Stomach (tissue), 8 donors: ENCODE measurements at regions not wholly inside any gene's neighbourhood (a gene's known extent, or its start where the extent isn't known, plus 50 kb on each side); places are given as distances from the start of the nearest gene placed in this dataset.

Source experiments
- DNase-seq, 2 donors: peaks; one replicate each; pipeline versions ENCODE4 v3.0.0 to v3.0.0-alpha.2; 2013 to 2019
- H3K27ac ChIP-seq, 5 donors: fragments of 200-600 bp in 4 of 5; sonication (generic) in 4 of 5; one replicate each; pipeline ENCODE4 v1.5.1; 2013 to 2019; ENCODE audit warnings: mild to moderate bottlenecking in 1 of 5, moderate library complexity in 1 of 5
- H3K27me3 ChIP-seq, 3 donors: fragments of 200-600 bp; sonication (generic); one replicate each; pipeline ENCODE4 v1.5.1; 2017 to 2019; ENCODE audit warnings: mixed run types in 1 of 3
- H3K36me3 ChIP-seq, 4 donors: fragments of 200-600 bp; sonication (generic); 1 replicate in 3 of 4; 2 replicates in 1 of 4; pipeline ENCODE4 v1.5.1; 2016 to 2019
- H3K4me1 ChIP-seq, 4 donors: fragments of 200-600 bp; sonication (generic); one replicate each; pipeline ENCODE4 v1.5.1; 2016 to 2019
- H3K4me3 ChIP-seq, 4 donors: fragments of 200-600 bp; sonication (generic) in 3 of 4; one replicate each; pipeline ENCODE4 v1.5.1; 2016 to 2019; ENCODE audit warnings: mild to moderate bottlenecking in 1 of 4
- H3K9me3 ChIP-seq, 4 donors: fragments of 200-600 bp; sonication (generic); one replicate each; pipeline ENCODE4 v1.5.1; 2016 to 2019
- EP300 ChIP-seq: sonication (generic); formaldehyde crosslinking; IDR thresholded peaks from one replicate; pipeline ENCODE4 v1.6.1; 2017; ENCODE audit warnings: antibody characterized with exemption
- POLR2A ChIP-seq, 4 donors: fragments of 450-650 bp; IDR thresholded peaks; one replicate each; pipeline ENCODE4 v1.6.1; 2016; ENCODE audit warnings: antibody characterized with exemption in 4 of 4, control low read depth in 2 of 4, mild to moderate bottlenecking in 1 of 4, moderate library complexity in 1 of 4
- POLR2AphosphoS5 ChIP-seq, 3 donors: sonication (generic); formaldehyde crosslinking; IDR thresholded peaks; one replicate each; pipeline ENCODE4 v1.6.1; 2016; ENCODE audit warnings: antibody characterized with exemption in 3 of 3
- WGBS, 5 donors: extraction: QIAGEN DNeasy Blood & Tissue Kit in 3 of 5; methylation state at CpG; one replicate each; pipeline versions ENCODE4 v1.1.5 to v1.1.7; 2013 to 2018; 5-methylcytosine and 5-hydroxymethylcytosine counted together
- intact Hi-C: fragments of 100-400 bp; cut with DNase I; formaldehyde crosslinking; loops from one replicate; pipeline ENCODE4 v1.15.1; 2023; ENCODE audit warnings: low total_unique reads
- TF ChIP-seq, protein P1 (sequence below), 7 experiments: fragments of 450-650 bp in 4 of 7; fragments of 200-600 bp in 3 of 7; sonication (generic) in 3 of 7; IDR thresholded peaks; one replicate each; pipeline ENCODE4 v1.5.1; 2016 to 2019; ENCODE audit warnings: antibody characterized with exemption in 7 of 7, control low read depth in 2 of 7, mild to moderate bottlenecking in 1 of 7
- donor health status: healthy with polysubstance abuse.
- donor health status: Bipolar disorder and iron deficiency.
- donor health status: healthy.

DNA sequence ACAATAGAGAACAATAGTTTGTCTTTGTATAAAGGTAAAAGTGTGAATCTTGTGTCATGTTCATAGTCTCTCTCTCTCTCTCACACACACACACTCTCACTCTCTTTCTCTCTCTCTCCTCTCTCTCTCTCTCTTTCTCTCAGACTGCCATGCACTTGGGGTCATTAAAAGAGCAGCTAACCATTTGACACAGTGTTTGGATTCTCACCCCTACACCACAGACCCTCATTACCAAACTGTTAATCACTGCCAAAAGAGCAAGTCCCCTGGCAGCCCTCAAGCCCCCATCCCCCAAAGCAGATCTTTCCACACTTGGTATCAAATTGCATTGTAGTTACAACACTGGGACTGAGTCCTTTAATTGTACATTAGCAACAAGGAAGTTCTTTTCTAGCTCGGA lies 305.8 kb upstream of the RSPO3 start:
- TF ChIP-seq POLR2A (IDR thresholded peaks at IDR 0.05) (no peak), EP300 (no peak), POLR2AphosphoS5 (IDR thresholded peaks at IDR 0.05) (no peak)
- TF ChIP-seq, protein P1, sequence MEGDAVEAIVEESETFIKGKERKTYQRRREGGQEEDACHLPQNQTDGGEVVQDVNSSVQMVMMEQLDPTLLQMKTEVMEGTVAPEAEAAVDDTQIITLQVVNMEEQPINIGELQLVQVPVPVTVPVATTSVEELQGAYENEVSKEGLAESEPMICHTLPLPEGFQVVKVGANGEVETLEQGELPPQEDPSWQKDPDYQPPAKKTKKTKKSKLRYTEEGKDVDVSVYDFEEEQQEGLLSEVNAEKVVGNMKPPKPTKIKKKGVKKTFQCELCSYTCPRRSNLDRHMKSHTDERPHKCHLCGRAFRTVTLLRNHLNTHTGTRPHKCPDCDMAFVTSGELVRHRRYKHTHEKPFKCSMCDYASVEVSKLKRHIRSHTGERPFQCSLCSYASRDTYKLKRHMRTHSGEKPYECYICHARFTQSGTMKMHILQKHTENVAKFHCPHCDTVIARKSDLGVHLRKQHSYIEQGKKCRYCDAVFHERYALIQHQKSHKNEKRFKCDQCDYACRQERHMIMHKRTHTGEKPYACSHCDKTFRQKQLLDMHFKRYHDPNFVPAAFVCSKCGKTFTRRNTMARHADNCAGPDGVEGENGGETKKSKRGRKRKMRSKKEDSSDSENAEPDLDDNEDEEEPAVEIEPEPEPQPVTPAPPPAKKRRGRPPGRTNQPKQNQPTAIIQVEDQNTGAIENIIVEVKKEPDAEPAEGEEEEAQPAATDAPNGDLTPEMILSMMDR (IDR thresholded peaks at IDR 0.05), result no peak
- Histone ChIP-seq H3K27me3 (no peaks in the 10 kb centered on the region), H3K4me3 (no peak overlapping the region), H3K9me3 (no peaks in the 10 kb centered on the region), H3K4me1 (peaks cover 0 to 8% (median 3%) of the 10 kb centered on the region in 4 donors), H3K36me3 (no peaks in the 10 kb centered on the region), H3K27ac (no peak overlapping the region)
- 5 to 24% (median 18%) methylated on average over 1 of the region's 1 CpG for WGBS, 5 donors
- intact Hi-C loops, result no loop called here
- DNase-seq, result peak in 1 of 2 donors; percentile 14

DNA sequence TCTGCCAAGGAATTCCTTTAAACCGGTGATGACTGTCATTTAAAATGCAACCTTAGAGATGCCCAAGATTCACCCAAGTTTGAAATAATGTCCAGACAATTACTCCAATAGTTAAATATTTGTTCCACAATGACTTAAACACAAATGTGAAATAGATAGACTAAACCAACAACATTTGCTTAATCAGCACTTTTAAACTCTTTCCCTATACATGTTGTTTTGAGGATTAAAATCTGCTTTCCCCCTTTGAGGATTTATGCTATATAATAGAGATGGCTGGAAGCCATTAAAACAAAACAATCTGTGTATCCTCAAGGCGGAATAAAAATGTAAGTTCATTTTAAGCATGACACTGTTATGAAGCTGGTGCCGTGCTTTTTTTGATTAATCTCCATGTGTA lies 297.8 kb upstream of the RSPO3 start:
- intact Hi-C loops, result no loop called here
- 82 to 91% (median 84%) methylated on average over 3 of the region's 3 CpGs for WGBS, 5 donors
- no peak for DNase-seq
- Histone ChIP-seq H3K36me3 (no peaks in the 10 kb centered on the region), H3K27ac (no peak overlapping the region), H3K4me1 (no peaks in the 10 kb centered on the region), H3K27me3 (no peaks in the 10 kb centered on the region), H3K4me3 (no peak overlapping the region), H3K9me3 (no peaks in the 10 kb centered on the region)
- TF ChIP-seq EP300, result no peak
- TF ChIP-seq, protein P1 (IDR thresholded peaks at IDR 0.05), result no peak
- no peak for TF ChIP-seq POLR2AphosphoS5 (IDR thresholded peaks at IDR 0.05)
- no peak for TF ChIP-seq POLR2A (IDR thresholded peaks at IDR 0.05)

DNA sequence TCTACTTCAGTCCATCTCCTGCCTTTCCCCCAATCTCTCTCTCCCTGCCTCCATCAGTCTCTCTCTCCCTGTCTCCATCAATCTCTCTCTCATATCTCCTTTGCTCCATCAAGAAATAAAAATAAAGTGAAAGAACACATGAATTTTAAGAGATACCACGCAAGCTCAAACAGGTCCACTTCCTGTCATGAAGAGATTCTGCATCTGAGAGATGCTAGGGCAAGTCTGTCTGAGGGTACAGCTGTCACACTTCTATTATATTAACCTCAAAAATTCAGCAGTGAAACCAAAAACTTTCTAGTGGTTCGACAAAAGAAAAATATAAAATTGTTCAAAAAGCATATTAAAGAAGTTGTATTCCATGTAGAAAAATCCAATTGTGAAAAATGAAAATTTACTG lies 296.8 kb upstream of the RSPO3 start:
- no peaks in the 10 kb centered on the region for H3K27me3 ChIP-seq
- H3K27ac ChIP-seq, result no peak overlapping the region
- no peaks in the 10 kb centered on the region for H3K9me3 ChIP-seq
- H3K4me1 ChIP-seq, result no peaks in the 10 kb centered on the region
- 70 to 79% (median 78%) methylated on average over 2 of the region's 2 CpGs for WGBS, 5 donors
- TF ChIP-seq, protein P1 (IDR thresholded peaks at IDR 0.05), result no peak
- TF ChIP-seq EP300 (no peak), POLR2AphosphoS5 (IDR thresholded peaks at IDR 0.05) (no peak), POLR2A (IDR thresholded peaks at IDR 0.05) (no peak)
- intact Hi-C loops, result no loop called here
- no peak overlapping the region for H3K4me3 ChIP-seq
- no peaks in the 10 kb centered on the region for H3K36me3 ChIP-seq
- no peak for DNase-seq

DNA sequence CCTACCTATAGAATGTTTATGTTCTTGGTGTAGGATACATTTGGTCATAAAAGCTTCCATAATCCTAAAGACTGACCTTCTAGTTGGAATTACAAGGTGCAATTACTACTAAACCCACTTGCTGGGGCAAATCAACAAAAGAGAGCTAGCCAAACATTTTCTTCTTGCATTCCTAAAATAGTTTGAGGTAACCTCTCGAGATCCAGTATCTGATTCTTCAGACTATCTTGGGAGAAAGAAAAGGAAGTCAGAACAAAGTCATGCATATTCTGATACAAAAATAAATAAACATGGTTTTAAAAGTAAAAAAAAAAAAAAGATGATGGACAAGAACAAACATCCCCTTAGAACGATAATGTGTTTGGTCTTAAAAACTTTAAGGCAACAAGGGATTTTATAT lies 294.2 kb upstream of the RSPO3 start:
- intact Hi-C loops, result no loop called here
- Histone ChIP-seq H3K27ac (no peak overlapping the region), H3K4me1 (no peaks in the 10 kb centered on the region), H3K4me3 (no peak overlapping the region), H3K9me3 (no peaks in the 10 kb centered on the region), H3K36me3 (no peaks in the 10 kb centered on the region), H3K27me3 (no peaks in the 10 kb centered on the region)
- WGBS, 5 donors, result 19 to 22% (median 21%) methylated on average over 2 of the region's 2 CpGs
- TF ChIP-seq POLR2AphosphoS5 (IDR thresholded peaks at IDR 0.05) (no peak), EP300 (no peak), POLR2A (IDR thresholded peaks at IDR 0.05) (no peak)
- TF ChIP-seq, protein P1 (IDR thresholded peaks at IDR 0.05), result no peak
- no peak for DNase-seq
